ENCODE measurements at regions not wholly inside any gene's neighbourhood (a gene's known extent, or its start where the extent isn't known, plus 50 kb on each side); places are given as distances from the start of the nearest gene placed in this dataset.

- no peaks in the 10 kb centered on the region for H3K27me3 ChIP-seq (ENCODE audit: insufficient read depth, poor library complexity, severe bottlenecking)
- no peak overlapping the region for H3K4me3 ChIP-seq (ENCODE audit: severe bottlenecking)
- no peaks in the 10 kb centered on the region for H3K36me3 ChIP-seq (ENCODE audit: low read depth)
- DNase-seq (ENCODE audit: low spot score) (no peak), ATAC-seq (ENCODE audit: low read depth) (no peak)
- no peaks in the 10 kb centered on the region for H3K9me3 ChIP-seq (ENCODE audit: severe bottlenecking)
- TF ChIP-seq CTCF (IDR thresholded peaks at IDR 0.05; ENCODE audit: poor library complexity, severe bottlenecking), result no peak
- H3K27ac ChIP-seq (ENCODE audit: poor library complexity, severe bottlenecking), result no peak overlapping the region
- H3K4me1 ChIP-seq (ENCODE audit: insufficient read depth, poor library complexity, severe bottlenecking), result no peaks in the 10 kb centered on the region
These were observed 66.0 kb upstream of the C12orf71 start for GRCh38 chr12:27148373-27148772.

- Histone ChIP-seq H3K9me3 (ENCODE audit: severe bottlenecking) (no peaks in the 10 kb centered on the region), H3K27ac (ENCODE audit: poor library complexity, severe bottlenecking) (no peak overlapping the region), H3K4me1 (ENCODE audit: insufficient read depth, poor library complexity, severe bottlenecking) (no peaks in the 10 kb centered on the region), H3K4me3 (ENCODE audit: severe bottlenecking) (no peak overlapping the region), H3K36me3 (ENCODE audit: low read depth) (no peaks in the 10 kb centered on the region), H3K27me3 (ENCODE audit: insufficient read depth, poor library complexity, severe bottlenecking) (no peaks in the 10 kb centered on the region)
- TF ChIP-seq CTCF (IDR thresholded peaks at IDR 0.05; ENCODE audit: poor library complexity, severe bottlenecking), result no peak
- DNase-seq (ENCODE audit: low spot score) (no peak), ATAC-seq (ENCODE audit: low read depth) (no peak)
These were observed 66.4 kb upstream of the C12orf71 start for GRCh38 chr12:27148791-27149190.

- H3K27ac ChIP-seq (ENCODE audit: poor library complexity, severe bottlenecking), result no peak overlapping the region
- ATAC-seq (ENCODE audit: low read depth) (no peak), DNase-seq (ENCODE audit: low spot score) (no peak)
- no peaks in the 10 kb centered on the region for H3K36me3 ChIP-seq (ENCODE audit: low read depth)
- H3K9me3 ChIP-seq (ENCODE audit: severe bottlenecking), result no peaks in the 10 kb centered on the region
- no peaks in the 10 kb centered on the region for H3K4me1 ChIP-seq (ENCODE audit: insufficient read depth, poor library complexity, severe bottlenecking)
- TF ChIP-seq CTCF (IDR thresholded peaks at IDR 0.05; ENCODE audit: poor library complexity, severe bottlenecking), result no peak
- no peak overlapping the region for H3K4me3 ChIP-seq (ENCODE audit: severe bottlenecking)
- no peaks in the 10 kb centered on the region for H3K27me3 ChIP-seq (ENCODE audit: insufficient read depth, poor library complexity, severe bottlenecking)
These were observed 69.1 kb upstream of the C12orf71 start for GRCh38 chr12:27151479-27151878.

GRCh38 chr12:27158297-27158696 lies 75.9 kb upstream of the C12orf71 start:
- no peak for DNase-seq (ENCODE audit: low spot score)
- no peak for TF ChIP-seq CTCF (IDR thresholded peaks at IDR 0.05; ENCODE audit: poor library complexity, severe bottlenecking)
- no peak overlapping the region for H3K4me3 ChIP-seq (ENCODE audit: severe bottlenecking)
- ATAC-seq (ENCODE audit: low read depth), result no peak
- no peaks in the 10 kb centered on the region for H3K4me1 ChIP-seq (ENCODE audit: insufficient read depth, poor library complexity, severe bottlenecking)
- no peaks in the 10 kb centered on the region for H3K36me3 ChIP-seq (ENCODE audit: low read depth)
- no peaks in the 10 kb centered on the region for H3K27me3 ChIP-seq (ENCODE audit: insufficient read depth, poor library complexity, severe bottlenecking)
- H3K27ac ChIP-seq (ENCODE audit: poor library complexity, severe bottlenecking), result no peak overlapping the region
- no peaks in the 10 kb centered on the region for H3K9me3 ChIP-seq (ENCODE audit: severe bottlenecking)

- H3K27ac ChIP-seq (ENCODE audit: poor library complexity, severe bottlenecking), result no peak overlapping the region
- ATAC-seq (ENCODE audit: low read depth) (peak; percentile 35; the same call in 1 of the 3 replicates), DNase-seq (ENCODE audit: low spot score) (no peak)
- no peak for TF ChIP-seq CTCF (IDR thresholded peaks at IDR 0.05; ENCODE audit: poor library complexity, severe bottlenecking)
- H3K36me3 ChIP-seq (ENCODE audit: low read depth), result no peaks in the 10 kb centered on the region
- H3K4me3 ChIP-seq (ENCODE audit: severe bottlenecking), result no peak overlapping the region
- H3K27me3 ChIP-seq (ENCODE audit: insufficient read depth, poor library complexity, severe bottlenecking), result no peaks in the 10 kb centered on the region
- H3K9me3 ChIP-seq (ENCODE audit: severe bottlenecking), result no peaks in the 10 kb centered on the region
- no peaks in the 10 kb centered on the region for H3K4me1 ChIP-seq (ENCODE audit: insufficient read depth, poor library complexity, severe bottlenecking)
These were observed 79.3 kb upstream of the C12orf71 start for GRCh38 chr12:27161458-27162228.

Measured in RWPE2 (cell line).